Right atrium auricular region (tissue), 2 donors: ENCODE measurements at regions not wholly inside any gene's neighbourhood (a gene's known extent, or its start where the extent isn't known, plus 50 kb on each side); places are given as distances from the start of the nearest gene placed in this dataset.
A peak's percentile ranks its signal among the peaks of the same experiment; 100 is the strongest.

Experiments
- DNase-seq: peaks from one replicate; pipeline ENCODE4 v3.0.0-alpha.2; 2019; ENCODE audit warnings: low spot score
- H3K27ac ChIP-seq, 2 donors: fragments of 200-600 bp; sonication (generic); 1 replicate in 1 of 2; 2 replicates in 1 of 2; pipeline ENCODE4 v1.5.1; 2016 to 2019
- H3K27me3 ChIP-seq, 2 donors: fragments of 200-600 bp; sonication (generic); one replicate each; pipeline versions ENCODE4 v1.5.1 to v1.6.0; 2017 to 2019
- H3K36me3 ChIP-seq: fragments of 200-600 bp; sonication (generic); one replicate; pipeline ENCODE4 v1.5.1; 2016
- H3K4me1 ChIP-seq, 2 donors: fragments of 200-600 bp; sonication (generic); one replicate each; pipeline versions ENCODE4 v1.5.1 to v1.6.0; 2017 to 2019
- H3K4me3 ChIP-seq, 2 donors: fragments of 200-600 bp; sonication (generic); 1 replicate in 1 of 2; 2 replicates in 1 of 2; pipeline ENCODE4 v1.5.1; 2017 to 2019; ENCODE audit warnings: mild to moderate bottlenecking in 1 of 2, moderate library complexity in 1 of 2
- H3K9me3 ChIP-seq, 2 donors: fragments of 200-600 bp; sonication (generic); one replicate each; pipeline ENCODE4 v1.5.1; 2019
- CTCF ChIP-seq, 2 donors: fragments of 200-600 bp; sonication (generic); IDR thresholded peaks; one replicate each; pipeline ENCODE4 v1.5.1; 2019; ENCODE audit warnings: antibody characterized with exemption in 2 of 2

DNA sequence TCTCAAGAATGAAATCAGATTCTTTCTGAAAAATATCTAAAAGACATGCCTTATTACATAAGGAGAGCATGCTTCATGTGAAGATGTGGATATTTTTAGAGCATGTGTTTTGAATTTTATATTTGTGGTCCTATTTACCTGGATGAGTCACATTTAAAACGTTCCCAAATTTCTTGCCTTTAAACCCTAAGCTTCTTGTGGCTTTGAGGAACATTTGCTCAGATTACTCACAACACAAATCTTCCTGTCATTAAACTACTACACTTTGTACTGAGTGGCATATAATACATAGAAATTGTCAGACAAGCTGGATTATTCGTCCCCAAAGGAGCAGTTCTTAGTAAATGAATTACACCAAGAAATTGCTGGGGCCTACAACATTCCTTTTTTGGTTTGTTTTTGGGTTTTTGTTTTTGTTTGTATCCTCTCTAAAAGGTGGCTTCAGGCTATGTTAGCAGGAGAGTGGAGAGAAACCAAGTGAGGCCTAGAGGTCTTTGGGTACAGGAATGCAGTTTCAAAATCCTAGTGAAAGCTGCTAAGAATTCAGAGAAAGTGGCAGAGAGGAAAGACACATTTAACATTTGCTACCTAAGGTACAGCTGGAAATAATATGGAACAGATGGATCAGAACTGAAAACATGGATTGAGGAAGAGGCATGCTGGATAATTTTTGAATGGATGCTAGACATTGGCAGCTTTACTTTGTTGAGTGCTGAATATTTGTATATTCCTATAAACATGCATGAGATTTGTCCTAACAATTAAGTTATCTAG, 128.1 kb downstream of the RPL22L1 start:
- Histone ChIP-seq H3K27ac (peak overlapping the region; percentile 24 to 68), H3K9me3 (no peaks in the 10 kb centered on the region), H3K27me3 (no peaks in the 10 kb centered on the region), H3K36me3 (no peaks in the 10 kb centered on the region), H3K4me3 (no peak overlapping the region), H3K4me1 (peaks cover 0 to 10% of the 10 kb centered on the region in 2 donors)
- no peak for DNase-seq
- no peak for TF ChIP-seq CTCF (IDR thresholded peaks at IDR 0.05)

- Histone ChIP-seq H3K9me3 (no peaks in the 10 kb centered on the region), H3K36me3 (no peaks in the 10 kb centered on the region), H3K27ac (peak overlapping the region; percentile 36 to 68), H3K4me3 (no peak overlapping the region), H3K4me1 (peaks cover 0 to 10% of the 10 kb centered on the region in 2 donors), H3K27me3 (no peaks in the 10 kb centered on the region)
- TF ChIP-seq CTCF (IDR thresholded peaks at IDR 0.05) = no peak
- peak; percentile 91 for DNase-seq
Observed at GRCh38 chr3:170740726-170741591, 129.0 kb downstream of the RPL22L1 start.

DNA sequence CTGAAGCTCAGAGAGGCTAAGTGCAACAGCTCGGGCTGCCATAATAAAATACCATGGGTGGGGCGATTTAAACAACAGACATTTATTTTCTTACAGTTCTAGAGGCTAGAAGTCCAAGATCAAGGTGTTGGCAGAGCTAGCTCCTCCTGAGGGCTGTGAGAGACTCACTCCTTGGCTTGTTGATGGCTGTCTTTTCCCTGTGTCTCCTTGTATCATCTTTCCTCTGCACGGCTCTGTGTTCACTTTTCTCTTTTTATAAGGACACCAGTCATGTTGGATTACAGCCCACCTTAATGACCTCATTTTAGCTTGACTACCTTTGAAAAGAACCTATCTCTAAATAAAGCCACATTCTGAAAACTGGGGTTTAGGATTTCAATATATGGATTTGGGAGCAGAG, 129.7 kb downstream of the RPL22L1 start:
- H3K4me3 ChIP-seq = no peak overlapping the region
- H3K27me3 ChIP-seq = no peaks in the 10 kb centered on the region
- no peaks in the 10 kb centered on the region for H3K9me3 ChIP-seq
- no peak for TF ChIP-seq CTCF (IDR thresholded peaks at IDR 0.05)
- DNase-seq = no peak
- no peaks in the 10 kb centered on the region for H3K36me3 ChIP-seq
- H3K4me1 ChIP-seq = peaks cover 0 to 10% of the 10 kb centered on the region in 2 donors
- peak overlapping the region in 1 of 2 donors; percentile 68 for H3K27ac ChIP-seq

DNA sequence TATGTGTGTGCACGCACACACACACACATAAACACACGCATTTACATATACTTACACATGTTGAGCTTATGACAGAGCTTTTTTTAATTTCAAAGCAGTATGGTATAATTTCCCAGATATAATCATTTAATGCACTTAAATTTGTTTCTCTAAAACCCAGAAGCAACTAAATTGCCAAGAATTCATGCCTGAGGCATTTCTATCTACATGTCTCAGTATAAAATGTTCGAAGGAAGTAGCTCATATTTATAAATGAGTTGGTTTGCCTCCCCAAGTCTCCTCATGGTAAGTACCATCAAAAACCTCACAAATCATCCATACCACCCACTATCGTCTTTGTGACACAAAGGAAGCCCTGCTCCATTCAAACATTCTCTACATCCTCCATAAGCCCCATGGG, 130.6 kb downstream of the RPL22L1 start:
- no peaks in the 10 kb centered on the region for H3K27me3 ChIP-seq
- H3K4me3 ChIP-seq = no peak overlapping the region
- no peak for DNase-seq
- peaks cover 0 to 10% of the 10 kb centered on the region in 2 donors for H3K4me1 ChIP-seq
- no peaks in the 10 kb centered on the region for H3K9me3 ChIP-seq
- no peak overlapping the region for H3K27ac ChIP-seq
- no peak for TF ChIP-seq CTCF (IDR thresholded peaks at IDR 0.05)
- H3K36me3 ChIP-seq = no peaks in the 10 kb centered on the region

DNA sequence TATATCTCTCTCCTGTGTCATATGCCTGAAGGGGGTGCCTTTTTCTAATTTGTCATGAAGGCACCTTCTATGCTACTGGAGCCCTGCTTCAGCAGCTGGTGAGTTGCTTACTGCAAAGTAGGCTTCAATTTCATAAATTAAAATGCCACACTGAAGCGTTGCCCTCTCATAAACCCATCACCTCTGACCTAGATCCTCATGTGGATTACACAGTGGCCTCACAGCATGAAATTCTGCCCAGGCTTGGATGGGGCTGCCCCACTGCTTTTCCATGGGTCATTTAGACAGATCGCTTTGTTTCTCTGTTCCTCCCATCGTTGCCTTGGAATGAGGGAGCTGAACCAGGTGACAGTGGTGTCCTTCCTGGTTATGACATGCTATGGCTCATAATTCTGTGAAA, 131.2 kb downstream of the RPL22L1 start:
- Histone ChIP-seq H3K9me3 (no peaks in the 10 kb centered on the region), H3K4me3 (no peak overlapping the region), H3K27ac (no peak overlapping the region), H3K27me3 (no peaks in the 10 kb centered on the region), H3K4me1 (peaks cover 0 to 10% of the 10 kb centered on the region in 2 donors), H3K36me3 (no peaks in the 10 kb centered on the region)
- no peak for DNase-seq
- TF ChIP-seq CTCF (IDR thresholded peaks at IDR 0.05) = no peak
